ENCODE measurements at regions not wholly inside any gene's neighbourhood (a gene's known extent, or its start where the extent isn't known, plus 50 kb on each side); places are given as distances from the start of the nearest gene placed in this dataset.
"Not testable (repeated sequence)": the region's sequence is repeated elsewhere in the genome, so short reads cannot be mapped to it uniquely, and the experiment has no call there.

- DNase-seq (ENCODE audit: low read depth), result no peak
Measured at GRCh38 chr5:35561396-35561795, 56.3 kb upstream of the SPEF2 start.

- no peak for DNase-seq (ENCODE audit: low read depth)
Measured at GRCh38 chr5:35557748-35558147, 59.9 kb upstream of the SPEF2 start.

DNA sequence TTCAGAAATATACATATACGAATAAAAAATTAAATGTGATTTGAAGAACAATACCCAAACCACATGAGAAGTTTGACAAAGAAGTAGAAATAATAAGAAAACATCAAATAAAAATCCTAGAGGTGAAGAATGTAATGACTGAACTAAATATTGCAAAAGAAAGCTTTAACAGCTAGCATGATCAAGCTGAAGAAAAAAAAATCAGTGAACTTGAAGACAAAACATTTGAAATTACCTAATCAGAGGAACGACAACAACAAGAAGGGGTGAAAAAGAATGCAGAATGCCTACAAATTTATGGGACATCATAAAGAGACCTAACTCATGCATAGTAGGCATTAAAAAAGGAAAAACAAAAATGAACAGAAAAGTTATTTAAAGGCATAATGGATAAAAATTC, 60.5 kb upstream of the SPEF2 start:
- DNase-seq (ENCODE audit: low read depth), result no peak

DNA sequence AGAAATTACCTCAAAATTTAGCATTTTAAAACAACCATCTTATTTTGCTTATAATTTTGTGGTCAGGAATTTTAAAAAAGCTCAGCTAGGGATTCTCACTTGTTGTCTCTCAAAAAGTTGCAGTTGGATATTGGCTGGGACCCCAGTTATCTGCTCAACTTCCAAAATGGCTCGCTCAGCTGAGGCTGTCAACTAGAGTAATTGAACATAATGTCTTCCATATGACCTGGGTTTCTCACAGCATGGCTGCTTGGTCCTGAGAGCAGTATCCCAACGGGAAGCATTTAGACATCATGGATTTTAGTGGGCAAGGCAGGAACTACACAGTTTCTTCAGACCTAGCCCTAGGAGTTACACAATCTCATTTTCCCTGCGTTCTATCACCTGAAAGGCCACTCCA, 63.6 kb upstream of the SPEF2 start:
- DNase-seq (ENCODE audit: low read depth), result no peak

DNA sequence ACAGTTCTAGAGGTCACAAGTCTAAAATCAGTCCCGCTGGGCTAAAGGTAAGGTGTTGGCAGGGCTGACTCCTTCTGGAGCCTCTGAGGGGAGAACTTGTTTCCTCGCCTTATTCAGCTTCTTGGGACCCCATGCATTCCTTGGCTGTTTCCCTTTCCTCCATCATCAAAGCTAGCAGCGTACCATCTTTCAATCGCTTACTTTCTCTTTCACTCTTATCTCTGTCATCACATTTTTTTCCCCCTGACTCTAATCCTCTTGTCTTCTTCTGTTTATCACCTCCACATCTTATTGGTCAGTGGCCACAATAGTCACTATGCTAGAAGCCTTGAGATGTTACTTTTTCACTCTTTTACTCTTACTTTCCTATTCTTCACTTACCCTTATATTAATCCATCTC, 72.5 kb upstream of the SPEF2 start:
- DNase-seq (ENCODE audit: low read depth), result no peak

DNA sequence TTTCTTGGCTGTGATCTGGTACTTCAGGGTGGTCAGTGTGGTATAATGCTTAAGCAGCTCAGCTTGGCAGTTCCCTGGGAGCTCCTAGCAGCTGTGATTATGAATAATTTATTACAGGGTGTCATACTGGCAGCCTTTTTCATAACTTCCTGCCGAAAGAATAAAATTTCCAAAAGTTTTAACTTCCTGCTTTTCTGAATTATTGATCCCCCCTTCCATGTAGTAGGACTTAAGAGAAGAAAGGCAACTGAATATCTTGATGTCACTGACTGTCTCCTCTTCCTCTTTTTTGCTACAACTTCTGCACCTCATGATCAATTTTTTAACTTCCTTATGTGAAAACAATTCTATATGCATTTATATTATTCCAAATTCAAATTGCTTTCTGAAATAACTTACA, 74.3 kb upstream of the SPEF2 start:
- DNase-seq (ENCODE audit: low read depth), result no peak

DNA sequence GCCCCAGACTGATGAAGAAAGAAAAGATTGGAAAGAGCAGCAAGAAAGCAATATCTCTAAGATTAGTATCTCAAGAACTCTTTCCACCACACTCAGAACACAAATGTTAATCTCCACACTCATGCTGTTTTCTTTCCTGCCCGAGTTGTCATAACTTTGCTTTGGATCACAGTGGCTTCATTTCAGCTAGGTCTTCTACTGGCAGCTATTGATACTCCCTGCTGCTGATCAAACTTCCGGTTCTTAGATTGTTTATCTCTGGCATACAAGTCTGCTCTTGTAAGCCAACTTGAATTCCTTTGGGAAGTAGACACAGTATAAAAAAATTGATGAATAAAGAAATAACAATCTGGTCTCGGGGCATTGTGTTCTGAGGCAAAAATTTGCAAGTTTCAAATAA, 77.7 kb upstream of the SPEF2 start:
- no peak for DNase-seq (ENCODE audit: low read depth)

- DNase-seq (ENCODE audit: low read depth), result no peak
Measured at GRCh38 chr5:35538198-35538931, 79.3 kb upstream of the SPEF2 start.

- no peak for DNase-seq (ENCODE audit: low read depth)
Measured at GRCh38 chr5:35533156-35533555, 84.5 kb upstream of the SPEF2 start.

DNA sequence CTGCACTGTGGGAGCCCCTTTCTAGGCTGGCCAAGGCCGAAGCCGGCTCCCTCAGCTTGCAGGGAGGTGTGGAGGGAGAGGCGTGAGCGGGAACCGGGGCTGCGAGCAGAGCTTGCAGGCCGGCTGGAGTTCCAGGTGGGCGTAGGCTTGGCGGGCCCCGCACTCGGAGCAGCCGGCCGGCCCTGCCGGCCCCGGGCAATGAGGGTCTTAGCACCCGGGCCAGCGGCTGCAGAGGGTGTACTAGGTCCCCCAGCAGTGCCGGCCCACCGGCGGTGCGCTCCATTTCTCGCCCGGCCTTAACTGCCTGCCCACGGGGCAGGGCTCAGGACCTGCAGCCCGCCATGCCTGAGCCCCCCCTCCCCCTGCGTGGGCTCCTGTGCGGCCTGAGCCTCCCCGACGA, 86.1 kb upstream of the SPEF2 start:
- DNase-seq (ENCODE audit: low read depth), result not testable (repeated sequence)

DNA sequence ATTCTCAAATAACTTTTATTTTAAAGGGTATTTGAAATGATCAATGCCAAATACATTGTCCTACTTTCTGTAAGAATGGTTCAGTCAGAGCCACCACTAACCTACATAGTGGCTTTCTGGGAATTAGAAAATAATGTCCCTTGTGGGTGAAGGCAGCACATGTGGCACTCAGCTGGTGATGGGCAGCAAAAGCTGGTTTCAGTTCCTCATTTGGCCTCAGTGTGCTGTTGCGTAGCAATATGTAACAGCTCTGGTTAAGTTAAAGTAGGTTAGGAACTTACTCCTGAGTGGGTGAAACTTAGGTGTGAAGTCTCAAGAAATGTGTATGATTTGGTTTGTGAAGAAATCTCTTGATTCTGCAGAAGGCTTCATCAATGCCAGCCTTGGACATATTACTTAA, 99.6 kb upstream of the SPEF2 start:
- DNase-seq (ENCODE audit: low read depth), result no peak

- DNase-seq (ENCODE audit: low read depth), result no peak
Measured at GRCh38 chr5:35516271-35516670, 101.4 kb upstream of the SPEF2 start.

GRCh38 chr5:35513612-35514011, 104.1 kb upstream of the SPEF2 start:
- no peak for DNase-seq (ENCODE audit: low read depth)

DNA sequence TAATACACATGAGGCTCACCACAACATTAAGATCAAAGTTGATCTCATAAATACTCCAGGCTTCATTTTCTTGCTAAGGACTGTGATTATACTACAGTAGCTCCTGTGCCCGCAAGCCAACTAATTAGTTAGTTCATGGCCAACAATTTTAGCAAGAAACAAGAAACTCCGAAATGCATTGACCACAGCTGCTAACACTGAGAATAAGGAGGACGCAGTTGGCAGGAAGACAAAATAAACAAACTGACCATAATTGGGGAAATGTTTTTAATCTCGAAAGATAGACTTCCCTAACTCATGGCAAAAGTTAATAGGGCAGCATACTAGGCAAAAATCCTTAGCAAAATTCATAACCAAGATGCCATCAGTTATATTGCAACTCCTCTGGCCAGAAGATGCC, 115.5 kb upstream of the SPEF2 start:
- DNase-seq (ENCODE audit: low read depth), result no peak

GRCh38 chr5:35488791-35489190, 128.9 kb upstream of the SPEF2 start:
- DNase-seq (ENCODE audit: low read depth), result no peak

DNA sequence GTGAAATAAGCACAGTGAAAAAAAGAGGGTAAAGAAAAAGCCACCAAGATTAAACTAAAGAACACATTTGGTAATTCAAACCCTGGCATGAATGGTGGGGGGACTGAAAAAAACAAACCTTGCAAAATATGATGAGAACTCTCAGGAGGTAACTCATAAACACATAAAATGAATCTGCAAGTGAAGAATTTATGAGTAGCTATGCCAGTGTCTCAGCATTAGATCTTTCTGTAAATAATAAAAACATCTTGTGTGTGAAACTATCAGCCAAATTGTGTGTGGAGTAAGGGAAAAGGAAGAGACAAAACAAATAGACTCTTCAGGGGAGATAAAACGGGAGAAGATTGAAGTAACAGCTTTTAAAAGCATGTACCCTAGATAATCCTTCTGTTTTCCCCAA, 129.6 kb upstream of the SPEF2 start:
- no peak for DNase-seq (ENCODE audit: low read depth)

DNA sequence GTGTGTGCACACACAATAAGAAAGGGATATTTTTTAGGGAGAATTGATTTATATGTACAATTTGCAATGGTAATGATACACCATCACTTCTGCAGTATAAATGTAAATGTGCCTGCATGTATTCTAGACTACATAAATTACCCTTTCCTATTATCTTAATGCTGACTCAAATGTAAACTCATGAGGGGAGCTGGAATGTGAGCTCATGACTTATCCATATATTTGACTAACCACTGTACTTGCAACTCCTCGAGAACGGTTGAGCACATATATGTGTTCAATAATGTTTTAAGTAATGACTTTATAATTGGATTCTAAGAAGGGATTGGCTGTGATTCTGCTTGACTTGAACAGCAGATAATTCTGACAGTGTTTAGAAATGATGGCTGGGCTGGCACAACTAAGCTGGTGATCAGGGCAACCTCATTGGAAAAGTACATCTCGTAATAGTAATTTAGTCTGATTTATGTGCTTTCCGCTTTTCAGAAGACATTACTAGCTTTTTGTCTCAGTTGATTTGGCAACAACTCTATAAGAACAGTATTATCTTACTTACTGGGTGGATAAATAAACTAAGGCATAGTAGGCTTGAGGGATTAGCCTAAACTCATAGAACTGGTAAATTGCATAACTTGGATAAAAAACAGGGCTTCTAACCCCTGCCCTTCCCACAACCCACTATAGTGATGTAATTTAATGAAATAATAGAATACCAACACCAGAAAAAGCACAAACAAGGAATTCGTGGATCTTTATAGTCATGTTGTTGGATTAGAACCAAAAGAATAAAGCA, 130.2 kb upstream of the SPEF2 start:
- DNase-seq (ENCODE audit: low read depth), result no peak

DNA sequence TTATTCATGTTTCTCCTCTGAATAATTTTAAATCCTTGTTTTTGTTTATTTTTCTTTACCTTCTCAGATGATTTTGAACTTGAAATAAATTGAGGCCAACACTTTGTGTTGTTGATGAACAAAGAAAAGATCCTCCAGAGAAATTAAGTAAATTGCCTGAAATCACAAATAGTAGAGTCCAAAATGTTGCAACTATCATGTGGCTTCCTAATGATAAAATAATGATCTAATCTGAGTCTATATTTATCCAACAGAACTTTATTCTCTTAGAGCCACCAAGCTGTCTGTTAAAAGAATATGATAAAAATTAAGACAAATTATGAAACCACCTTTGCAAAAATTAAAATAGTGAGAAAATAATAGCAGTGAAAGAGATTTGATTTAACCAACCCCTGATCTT, 132.2 kb upstream of the SPEF2 start:
- DNase-seq (ENCODE audit: low read depth), result no peak

- DNase-seq (ENCODE audit: low read depth), result no peak
Measured at GRCh38 chr5:35484241-35484640, 133.4 kb upstream of the SPEF2 start.

GRCh38 chr5:35483780-35484179, 133.9 kb upstream of the SPEF2 start:
- no peak for DNase-seq (ENCODE audit: low read depth)

DNA sequence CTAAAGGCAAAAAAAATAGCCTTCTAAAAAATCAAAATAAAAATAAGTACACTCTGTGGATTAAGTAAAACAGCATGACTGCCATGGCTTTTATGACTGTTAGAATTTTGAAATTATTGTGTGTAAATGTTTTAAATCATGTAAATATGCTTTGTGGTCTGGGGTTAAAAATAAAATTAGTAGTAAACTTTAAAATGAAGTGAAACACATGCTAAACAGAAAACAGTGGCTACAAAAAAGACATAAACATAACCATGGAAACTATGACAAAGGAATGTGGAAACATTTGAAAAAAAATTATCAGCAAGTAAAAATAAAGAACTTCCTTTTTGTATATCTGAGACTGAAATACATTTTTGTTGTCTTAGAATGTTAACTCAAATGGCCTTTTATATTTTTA, 134.5 kb upstream of the SPEF2 start:
- no peak for DNase-seq (ENCODE audit: low read depth)

GRCh38 chr5:35482167-35482755, 135.4 kb upstream of the SPEF2 start:
- DNase-seq (ENCODE audit: low read depth), result no peak
